ENCODE measurements at regions not wholly inside any gene's neighbourhood (a gene's known extent, or its start where the extent isn't known, plus 50 kb on each side); places are given as distances from the start of the nearest gene placed in this dataset.

DNA sequence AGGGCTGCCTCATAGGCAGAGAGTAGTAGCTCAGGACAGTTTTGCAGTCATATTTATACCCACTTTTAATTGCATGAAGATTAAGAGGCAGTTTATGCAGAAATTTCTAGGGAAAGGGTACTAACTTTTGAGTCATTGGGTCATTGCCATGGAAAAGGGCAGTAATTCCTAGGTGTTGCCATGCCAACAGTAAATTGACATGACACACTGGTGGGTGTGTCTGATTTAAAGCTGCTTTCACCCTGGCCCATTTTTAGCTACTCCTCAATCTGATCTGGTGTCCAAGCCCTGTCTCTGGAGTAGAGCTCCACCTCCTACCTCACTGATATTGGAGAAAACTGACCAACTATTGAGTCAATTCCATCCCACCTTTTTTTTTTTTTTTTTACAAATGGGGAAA is 161.5 kb upstream of the ZKSCAN2 start:
- no peaks in the 10 kb centered on the region for H3K27me3 Mint-ChIP-seq (ENCODE audit: low read depth, unreplicated experiment)
- FAIRE-seq: no peak
- TF ChIP-seq, protein P1, sequence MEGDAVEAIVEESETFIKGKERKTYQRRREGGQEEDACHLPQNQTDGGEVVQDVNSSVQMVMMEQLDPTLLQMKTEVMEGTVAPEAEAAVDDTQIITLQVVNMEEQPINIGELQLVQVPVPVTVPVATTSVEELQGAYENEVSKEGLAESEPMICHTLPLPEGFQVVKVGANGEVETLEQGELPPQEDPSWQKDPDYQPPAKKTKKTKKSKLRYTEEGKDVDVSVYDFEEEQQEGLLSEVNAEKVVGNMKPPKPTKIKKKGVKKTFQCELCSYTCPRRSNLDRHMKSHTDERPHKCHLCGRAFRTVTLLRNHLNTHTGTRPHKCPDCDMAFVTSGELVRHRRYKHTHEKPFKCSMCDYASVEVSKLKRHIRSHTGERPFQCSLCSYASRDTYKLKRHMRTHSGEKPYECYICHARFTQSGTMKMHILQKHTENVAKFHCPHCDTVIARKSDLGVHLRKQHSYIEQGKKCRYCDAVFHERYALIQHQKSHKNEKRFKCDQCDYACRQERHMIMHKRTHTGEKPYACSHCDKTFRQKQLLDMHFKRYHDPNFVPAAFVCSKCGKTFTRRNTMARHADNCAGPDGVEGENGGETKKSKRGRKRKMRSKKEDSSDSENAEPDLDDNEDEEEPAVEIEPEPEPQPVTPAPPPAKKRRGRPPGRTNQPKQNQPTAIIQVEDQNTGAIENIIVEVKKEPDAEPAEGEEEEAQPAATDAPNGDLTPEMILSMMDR (IDR thresholded peaks at IDR 0.05; ENCODE audit: insufficient read depth, low read depth, low read length): no peak
- no peak for TF ChIP-seq EZH2 (IDR thresholded peaks at IDR 0.05; ENCODE audit: insufficient read depth, low read length)

GRCh38 chr16:25416002-25416401 is 158.4 kb upstream of the ZKSCAN2 start:
- no peak overlapping the region for H3K4me3 Mint-ChIP-seq (ENCODE audit: unreplicated experiment)
- H3K27ac Mint-ChIP-seq (ENCODE audit: unreplicated experiment): no peak overlapping the region
- no peaks in the 10 kb centered on the region for H3K27me3 Mint-ChIP-seq (ENCODE audit: low read depth, unreplicated experiment)
- no peaks in the 10 kb centered on the region for H4K20me1 ChIP-seq (ENCODE audit: insufficient read depth, low read length)
- no peak overlapping the region for H3K4me2 ChIP-seq (ENCODE audit: low read length)
- no peaks in the 10 kb centered on the region for H3K4me1 Mint-ChIP-seq (ENCODE audit: low read depth, unreplicated experiment)
- H3K9ac ChIP-seq (ENCODE audit: low read length): no peak overlapping the region
- no peaks in the 10 kb centered on the region for H3K9me3 Mint-ChIP-seq (ENCODE audit: unreplicated experiment)
- H2AFZ ChIP-seq (ENCODE audit: low read depth, low read length): no peak overlapping the region
- H3K36me3 ChIP-seq (ENCODE audit: insufficient read depth, low read length): no peaks in the 10 kb centered on the region
- no peaks in the 10 kb centered on the region for H3K79me2 ChIP-seq (ENCODE audit: insufficient read depth, low read length)
- no peaks in the 10 kb centered on the region for H3K27me3 ChIP-seq (ENCODE audit: insufficient read depth, low read length)
- H3K27ac ChIP-seq (ENCODE audit: low read depth, low read length): no peak overlapping the region
- DNase-seq (ENCODE audit: low read depth) (no peak), FAIRE-seq (no peak)
- no peaks in the 10 kb centered on the region for H3K9me3 ChIP-seq (ENCODE audit: insufficient read depth, low read depth, low read length)
- H3K4me3 ChIP-seq (ENCODE audit: insufficient read depth, low read depth, low read length): no peak overlapping the region
- no peaks in the 10 kb centered on the region for H3K4me1 ChIP-seq (ENCODE audit: insufficient read depth, low read length)
- H3K36me3 Mint-ChIP-seq (ENCODE audit: low read depth, unreplicated experiment): no peaks in the 10 kb centered on the region
- no peak for TF ChIP-seq EZH2 (IDR thresholded peaks at IDR 0.05; ENCODE audit: insufficient read depth, low read length)
- TF ChIP-seq, protein P1 (IDR thresholded peaks at IDR 0.05; ENCODE audit: insufficient read depth, low read depth, low read length): no peak

More for the DNA sequence above, 161.5 kb upstream of the ZKSCAN2 start:
- H2AFZ ChIP-seq (ENCODE audit: low read depth, low read length): no peak overlapping the region
- H3K4me2 ChIP-seq (ENCODE audit: low read length): no peak overlapping the region
- no peaks in the 10 kb centered on the region for H3K79me2 ChIP-seq (ENCODE audit: insufficient read depth, low read length)
- H4K20me1 ChIP-seq (ENCODE audit: insufficient read depth, low read length): no peaks in the 10 kb centered on the region
- no peaks in the 10 kb centered on the region for H3K36me3 ChIP-seq (ENCODE audit: insufficient read depth, low read length)
- H3K27me3 ChIP-seq (ENCODE audit: insufficient read depth, low read length): no peaks in the 10 kb centered on the region
- no peak overlapping the region for H3K4me3 ChIP-seq (ENCODE audit: insufficient read depth, low read depth, low read length)
- no peaks in the 10 kb centered on the region for H3K36me3 Mint-ChIP-seq (ENCODE audit: low read depth, unreplicated experiment)
- no peaks in the 10 kb centered on the region for H3K9me3 ChIP-seq (ENCODE audit: insufficient read depth, low read depth, low read length)
- H3K4me1 ChIP-seq (ENCODE audit: insufficient read depth, low read length): no peaks in the 10 kb centered on the region
- no peaks in the 10 kb centered on the region for H3K4me1 Mint-ChIP-seq (ENCODE audit: low read depth, unreplicated experiment)
- no peak overlapping the region for H3K27ac Mint-ChIP-seq (ENCODE audit: unreplicated experiment)
- no peak overlapping the region for H3K4me3 Mint-ChIP-seq (ENCODE audit: unreplicated experiment)
- H3K9me3 Mint-ChIP-seq (ENCODE audit: unreplicated experiment): peaks cover 3% of the 10 kb centered on the region
- no peak for DNase-seq (ENCODE audit: low read depth)
- no peak overlapping the region for H3K9ac ChIP-seq (ENCODE audit: low read length)
- no peak overlapping the region for H3K27ac ChIP-seq (ENCODE audit: low read depth, low read length)

GRCh38 chr16:25413975-25414374 is 156.3 kb upstream of the ZKSCAN2 start:
- H3K36me3 ChIP-seq (ENCODE audit: insufficient read depth, low read length): no peaks in the 10 kb centered on the region
- Mint-ChIP-seq H3K4me3 (ENCODE audit: unreplicated experiment) (no peak overlapping the region), H3K4me1 (ENCODE audit: low read depth, unreplicated experiment) (no peaks in the 10 kb centered on the region), H3K9me3 (ENCODE audit: unreplicated experiment) (no peaks in the 10 kb centered on the region), H3K36me3 (ENCODE audit: low read depth, unreplicated experiment) (no peaks in the 10 kb centered on the region), H3K27ac (ENCODE audit: unreplicated experiment) (no peak overlapping the region), H3K27me3 (ENCODE audit: low read depth, unreplicated experiment) (no peaks in the 10 kb centered on the region)
- no peak overlapping the region for H3K9ac ChIP-seq (ENCODE audit: low read length)
- no peak for FAIRE-seq
- no peak overlapping the region for H2AFZ ChIP-seq (ENCODE audit: low read depth, low read length)
- TF ChIP-seq EZH2 (IDR thresholded peaks at IDR 0.05; ENCODE audit: insufficient read depth, low read length): no peak
- TF ChIP-seq, protein P1 (IDR thresholded peaks at IDR 0.05; ENCODE audit: insufficient read depth, low read depth, low read length): no peak
- no peaks in the 10 kb centered on the region for H3K4me1 ChIP-seq (ENCODE audit: insufficient read depth, low read length)
- DNase-seq (ENCODE audit: low read depth): peak; percentile 6
- H3K4me3 ChIP-seq (ENCODE audit: insufficient read depth, low read depth, low read length): no peak overlapping the region
- no peaks in the 10 kb centered on the region for H3K79me2 ChIP-seq (ENCODE audit: insufficient read depth, low read length)
- no peaks in the 10 kb centered on the region for H3K9me3 ChIP-seq (ENCODE audit: insufficient read depth, low read depth, low read length)
- H3K27me3 ChIP-seq (ENCODE audit: insufficient read depth, low read length): no peaks in the 10 kb centered on the region
- no peak overlapping the region for H3K4me2 ChIP-seq (ENCODE audit: low read length)
- no peaks in the 10 kb centered on the region for H4K20me1 ChIP-seq (ENCODE audit: insufficient read depth, low read length)
- no peak overlapping the region for H3K27ac ChIP-seq (ENCODE audit: low read depth, low read length)

All from astrocyte (in vitro differentiated cells and primary cell).